NCI-H2227 treated with DMSO at 0.1 percent for 48 hours (cell line): ENCODE measurements at regions not wholly inside any gene's neighbourhood (a gene's known extent, or its start where the extent isn't known, plus 50 kb on each side); places are given as distances from the start of the nearest gene placed in this dataset.
"Not testable (repeated sequence)": the region's sequence is repeated elsewhere in the genome, so short reads cannot be mapped to it uniquely, and the experiment has no call there.

Experiments used
- DNase-seq: peaks from one replicate; lab custom pipeline; 2025; lab: John Stamatoyannopoulos, UW

GRCh38 chr14:53295372-53295771, 142.2 kb upstream of the DDHD1 start:
- DNase-seq: no peak

GRCh38 chr14:53286301-53286700, 133.2 kb upstream of the DDHD1 start:
- DNase-seq: no peak

DNA sequence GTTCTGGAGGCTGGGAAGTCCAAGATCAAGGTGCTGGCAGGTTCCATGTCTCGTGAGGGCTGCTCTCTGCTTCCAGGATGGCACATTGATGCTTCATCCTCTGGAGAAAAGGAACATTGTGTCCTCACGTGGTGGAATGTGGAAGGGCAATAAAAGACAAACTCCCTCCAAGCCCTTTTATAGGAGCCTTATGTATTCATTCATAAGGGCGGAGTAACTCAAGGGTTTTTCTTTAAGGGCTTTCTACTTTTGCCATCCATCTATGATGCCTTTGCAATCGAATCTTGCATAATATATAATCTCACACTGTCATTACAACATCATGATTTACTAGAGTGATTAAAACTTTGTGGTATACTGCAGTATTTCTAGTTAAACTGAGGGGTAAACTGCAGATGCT, 132.7 kb upstream of the DDHD1 start:
- DNase-seq: no peak

GRCh38 chr14:53285064-53285463, 131.9 kb upstream of the DDHD1 start:
- DNase-seq: no peak

DNA sequence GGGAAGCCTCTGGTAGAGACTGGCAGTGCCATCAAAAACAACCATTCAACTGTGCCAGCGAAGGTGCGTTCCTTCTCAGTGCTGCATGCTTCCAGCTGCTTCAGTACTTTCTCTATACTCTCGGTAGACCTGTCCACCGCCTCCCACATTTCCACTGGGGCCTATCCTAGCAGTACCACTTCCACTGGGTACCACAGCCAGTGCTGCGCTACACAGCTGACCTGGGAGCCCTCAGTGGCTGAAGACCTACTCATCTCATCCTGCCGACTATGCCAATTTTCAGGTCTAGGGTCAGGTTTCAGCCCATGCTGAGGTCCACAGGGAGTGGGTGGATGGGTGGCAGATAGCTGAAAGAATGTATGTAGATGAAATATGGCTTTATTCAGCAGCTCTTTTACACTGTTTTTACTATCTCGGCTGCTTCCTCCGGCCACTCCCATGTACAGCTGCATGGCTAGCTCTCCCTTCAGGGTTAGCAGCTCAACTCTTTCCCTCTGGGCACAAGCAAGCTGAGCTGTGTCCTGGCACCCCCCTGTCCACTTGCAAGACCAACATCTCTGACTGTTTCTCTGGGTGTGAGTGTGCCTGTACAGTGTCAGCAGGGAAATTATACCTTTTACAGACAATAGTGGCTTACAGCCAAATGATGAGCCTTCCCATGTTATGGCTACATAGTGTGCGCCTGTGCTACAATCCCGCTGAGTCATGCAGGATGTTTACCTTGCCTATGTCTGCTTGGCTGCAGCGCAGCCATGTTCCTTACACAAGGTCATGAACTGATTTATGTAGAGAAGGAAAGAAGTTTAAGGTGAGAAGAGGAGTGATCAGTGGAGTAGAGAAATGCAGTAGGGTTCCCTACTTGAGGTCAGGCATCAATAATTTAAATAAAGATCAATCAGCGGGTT, 125.7 kb upstream of the DDHD1 start:
- DNase-seq: no peak

DNA sequence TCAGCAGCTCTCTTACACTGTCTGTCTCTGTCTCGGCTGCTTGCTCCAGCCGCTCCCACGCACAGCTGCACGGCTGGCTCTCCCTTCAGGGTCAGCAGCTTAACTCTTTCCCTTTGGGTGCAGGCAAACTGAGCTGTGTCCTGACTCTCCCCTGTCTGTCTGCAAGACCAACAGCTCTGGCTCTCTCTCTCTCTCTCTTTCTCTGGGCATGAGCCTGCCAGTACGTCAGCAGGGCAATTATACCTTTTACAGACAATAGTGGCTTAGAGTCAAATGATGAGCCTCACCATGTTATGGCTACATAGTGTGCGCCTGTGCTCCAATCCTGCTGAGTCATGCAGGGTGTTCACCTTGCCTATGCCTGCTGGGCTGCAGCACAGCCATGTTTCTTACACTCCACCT, 120.5 kb upstream of the DDHD1 start:
- no peak for DNase-seq

DNA sequence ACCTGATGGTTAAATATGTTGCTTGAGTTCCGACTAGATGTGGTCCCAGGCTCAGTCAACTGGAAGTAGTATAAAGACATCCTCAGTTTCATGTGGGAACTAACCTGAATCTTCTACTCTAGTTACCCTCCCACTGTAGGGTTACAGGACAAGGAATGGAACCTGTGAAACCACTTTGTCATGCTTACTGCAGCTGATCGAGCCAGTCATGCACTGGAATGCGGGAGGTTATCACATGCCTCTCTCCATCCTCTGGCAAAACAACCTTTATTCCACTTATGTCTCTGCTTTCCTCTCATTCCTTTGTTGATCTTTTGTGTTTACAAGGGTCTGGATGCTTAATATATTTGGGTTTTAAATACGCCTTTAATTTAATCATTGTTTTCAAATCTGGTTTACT, 111.9 kb upstream of the DDHD1 start:
- no peak for DNase-seq

DNA sequence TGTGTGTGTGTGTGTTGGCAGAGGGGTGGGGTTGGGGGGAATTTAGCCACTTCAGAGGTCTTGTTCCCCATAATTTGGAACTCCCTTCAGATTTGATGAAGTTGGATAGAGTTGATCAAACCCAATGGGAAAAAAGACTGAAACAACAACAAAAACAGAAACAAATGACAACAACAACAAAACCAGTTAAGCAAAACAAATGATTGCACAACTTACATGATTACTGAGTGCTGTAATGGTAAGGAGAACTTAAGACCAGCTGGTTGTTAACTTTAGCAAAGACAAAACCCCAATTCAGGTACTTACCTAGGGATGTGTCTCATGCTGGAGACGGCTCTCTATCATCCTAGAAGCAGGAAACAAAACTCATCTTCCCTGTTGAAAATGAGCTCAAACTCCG, 107.8 kb upstream of the DDHD1 start:
- DNase-seq: no peak

DNA sequence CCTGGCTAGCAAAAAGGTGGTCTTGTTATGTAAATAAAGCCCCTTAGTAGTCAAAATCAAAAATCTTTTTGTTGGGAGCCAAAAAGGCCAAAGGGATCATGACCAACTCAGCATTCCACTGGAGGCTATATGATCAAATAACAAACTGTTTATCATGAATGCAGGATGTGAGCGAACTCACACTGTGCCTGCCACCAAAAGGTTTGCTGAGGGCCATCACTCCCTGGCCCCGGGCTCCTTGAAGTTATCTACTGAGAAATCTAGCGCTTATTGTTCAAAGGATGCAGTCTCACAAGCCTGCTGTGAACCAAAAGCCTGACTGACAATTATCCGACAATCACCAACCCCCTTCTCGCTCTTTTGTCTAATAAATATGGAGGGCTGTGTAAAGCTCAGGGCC, 107.2 kb upstream of the DDHD1 start:
- no peak for DNase-seq

DNA sequence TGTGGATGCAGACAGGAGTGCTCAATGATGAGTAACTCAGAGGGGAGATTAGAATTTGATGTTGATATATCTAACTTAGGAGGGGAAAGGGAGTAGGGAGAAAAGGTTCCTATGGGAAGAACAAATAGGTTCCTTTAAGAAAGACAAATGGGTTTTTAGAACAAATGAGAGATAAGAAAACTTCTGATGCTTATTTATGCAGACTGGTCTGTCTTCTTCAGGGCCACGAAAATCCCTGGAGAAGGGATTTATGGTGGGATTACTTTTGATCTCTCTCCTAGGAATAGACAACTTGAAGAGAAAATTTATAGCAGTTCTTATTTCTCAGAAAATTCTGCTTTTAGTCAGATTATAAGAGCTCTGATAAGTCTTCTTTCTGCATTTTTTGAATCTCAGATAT, 99.0 kb upstream of the DDHD1 start:
- DNase-seq: no peak

DNA sequence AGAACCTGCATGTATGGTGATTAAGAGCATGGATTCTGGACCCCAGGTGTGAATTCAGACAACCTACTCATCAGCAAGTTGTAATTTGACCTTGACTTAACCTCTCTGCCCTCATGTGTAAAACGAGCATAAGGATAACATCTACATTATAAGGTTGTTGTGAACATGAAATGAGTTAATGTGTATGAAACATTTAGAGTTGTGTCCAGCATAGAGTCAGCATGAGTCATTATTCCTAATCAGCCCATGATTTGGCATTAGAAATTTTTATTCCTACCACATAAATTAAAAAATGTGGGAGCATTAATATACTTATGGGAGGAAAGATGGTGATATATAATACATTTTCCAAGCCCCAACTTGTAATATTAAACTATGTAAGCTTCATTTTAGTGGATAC, 95.9 kb upstream of the DDHD1 start:
- DNase-seq: no peak

DNA sequence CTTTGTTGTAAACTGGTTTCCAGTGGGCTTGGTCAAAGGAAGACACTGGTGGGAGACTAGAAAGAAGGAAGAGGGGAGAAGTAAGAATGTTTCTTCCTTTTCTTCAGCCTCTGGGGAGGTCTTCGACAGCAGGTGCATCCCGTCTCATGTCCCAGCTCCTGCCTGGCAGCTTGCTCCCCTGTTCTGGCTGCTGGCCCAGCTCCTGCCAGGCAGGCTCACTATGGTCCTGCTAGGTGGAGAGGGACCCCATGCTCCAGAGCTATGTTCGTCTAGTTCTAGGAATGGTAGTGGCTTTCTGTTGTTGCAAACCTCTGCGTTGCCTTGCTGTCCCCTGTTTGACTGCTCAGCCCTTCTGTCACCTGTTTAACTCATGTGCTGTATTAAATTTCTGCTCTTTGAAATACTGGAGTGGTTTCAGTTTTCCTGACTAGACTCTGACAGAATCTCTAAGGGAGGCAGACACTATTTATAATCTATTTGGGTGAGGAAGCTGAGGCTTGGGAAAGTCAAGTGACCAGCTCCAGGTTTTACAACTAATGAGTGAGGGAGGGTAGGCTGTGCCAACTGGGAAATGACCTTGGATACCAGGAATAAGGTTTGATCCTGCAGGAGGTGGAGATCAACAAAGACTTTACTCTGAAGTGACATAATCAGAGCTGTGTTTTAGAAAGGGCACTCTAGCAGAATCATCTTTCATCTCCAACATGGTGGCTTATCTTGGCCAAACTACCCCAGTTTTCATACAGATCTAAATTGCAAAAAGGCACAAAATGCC, 94.7 kb upstream of the DDHD1 start:
- no peak for DNase-seq

GRCh38 chr14:53242898-53243297, 89.8 kb upstream of the DDHD1 start:
- not testable (repeated sequence) for DNase-seq

DNA sequence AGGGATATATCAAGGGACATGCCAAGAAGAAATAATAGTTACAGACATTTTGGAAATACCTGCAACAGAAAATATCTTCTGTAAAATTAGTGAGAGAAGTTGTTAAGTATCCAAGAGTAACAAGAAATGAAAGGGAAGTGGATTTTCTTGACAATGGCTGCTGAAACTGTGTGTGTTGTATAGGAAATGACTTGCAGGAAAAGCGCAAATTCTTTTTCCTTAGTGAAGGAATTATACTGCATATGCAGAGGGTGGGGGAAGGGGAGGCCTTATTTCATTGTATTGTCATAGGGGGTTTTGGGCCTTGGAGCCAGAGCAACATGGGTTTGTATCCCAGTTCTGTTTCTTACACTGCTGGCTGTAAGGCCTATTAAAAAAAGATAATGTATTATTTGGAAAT, 84.4 kb upstream of the DDHD1 start:
- no peak for DNase-seq

DNA sequence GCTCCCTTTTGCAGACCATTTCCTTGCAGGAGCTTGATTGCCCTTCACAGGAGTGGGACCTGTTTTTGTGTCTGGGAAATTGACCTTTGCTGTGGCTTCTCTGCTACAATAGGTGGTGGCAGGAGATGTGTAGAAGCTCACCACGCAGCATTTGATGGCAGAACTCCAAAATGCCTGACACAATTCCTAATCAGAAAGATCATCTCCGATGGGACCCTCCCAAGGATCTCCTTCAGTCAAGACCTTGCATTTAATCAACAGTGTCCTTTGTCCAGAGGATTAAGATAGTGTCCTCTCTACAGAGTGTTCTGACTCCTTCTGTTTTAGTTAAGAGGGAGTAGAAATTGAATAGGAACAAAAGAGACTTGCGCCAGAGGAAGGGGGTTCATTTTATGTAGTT, 83.6 kb upstream of the DDHD1 start:
- DNase-seq: no peak

DNA sequence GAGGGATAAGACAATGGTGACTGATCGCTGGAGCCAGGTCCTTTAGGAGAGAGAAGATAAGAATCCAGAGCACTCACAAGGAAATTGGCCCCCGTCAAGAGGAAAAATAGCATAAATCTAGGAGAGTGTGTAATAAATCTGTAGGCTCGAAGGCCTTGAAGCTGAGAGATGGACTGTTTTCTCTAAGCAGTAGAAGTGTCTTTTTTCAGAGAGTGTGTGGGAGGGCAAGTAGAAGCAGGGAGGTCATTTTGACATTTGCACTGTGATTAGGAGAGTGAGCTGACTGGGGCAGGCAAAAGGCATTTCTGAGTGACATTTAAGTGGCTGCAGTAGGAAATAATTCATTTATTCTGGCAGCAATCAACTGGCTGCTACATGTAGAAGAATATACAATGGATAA, 78.0 kb upstream of the DDHD1 start:
- no peak for DNase-seq

DNA sequence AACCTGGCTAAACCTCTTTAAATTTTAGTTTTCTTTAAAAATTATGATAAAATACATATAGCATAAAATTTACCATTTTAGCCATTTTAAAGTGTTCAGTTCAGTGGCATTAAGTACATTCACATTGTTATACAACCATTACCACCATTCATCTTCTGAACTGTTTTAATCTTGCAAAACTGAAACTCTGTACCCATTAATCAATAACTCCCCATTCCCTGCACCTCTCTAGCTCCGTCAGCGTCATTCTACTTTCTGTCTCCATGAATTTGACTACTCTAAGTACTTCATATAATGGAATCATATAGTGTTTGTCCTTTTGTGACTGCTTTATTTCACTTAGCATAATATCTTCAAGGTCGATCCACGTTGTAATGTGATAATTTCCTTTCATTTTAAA, 75.8 kb upstream of the DDHD1 start:
- DNase-seq: no peak

GRCh38 chr14:53227154-53227718, 74.1 kb upstream of the DDHD1 start:
- no peak for DNase-seq

- DNase-seq: no peak
These were observed 73.4 kb upstream of the DDHD1 start for GRCh38 chr14:53226553-53226952.

GRCh38 chr14:53220914-53221313, 67.8 kb upstream of the DDHD1 start:
- no peak for DNase-seq

DNA sequence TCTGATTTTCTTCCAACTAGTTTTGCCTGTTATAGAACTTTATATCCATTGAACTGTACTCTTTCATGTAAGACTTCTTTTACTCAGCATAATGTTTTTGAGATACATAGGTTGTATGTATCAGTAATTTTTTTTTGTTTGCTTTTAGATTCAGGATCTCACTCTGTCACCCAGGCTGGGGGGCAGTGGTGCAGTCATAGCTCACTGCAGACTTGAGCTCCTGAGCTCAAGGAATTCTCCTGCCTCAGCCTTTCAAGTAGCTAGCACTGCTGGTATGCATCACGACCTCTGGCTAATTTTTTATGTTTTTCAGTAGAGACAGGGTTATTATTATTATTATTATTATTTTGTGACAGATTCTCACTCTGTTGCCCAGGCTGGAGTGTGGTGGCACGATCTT, 65.0 kb upstream of the DDHD1 start:
- DNase-seq: no peak

DNA sequence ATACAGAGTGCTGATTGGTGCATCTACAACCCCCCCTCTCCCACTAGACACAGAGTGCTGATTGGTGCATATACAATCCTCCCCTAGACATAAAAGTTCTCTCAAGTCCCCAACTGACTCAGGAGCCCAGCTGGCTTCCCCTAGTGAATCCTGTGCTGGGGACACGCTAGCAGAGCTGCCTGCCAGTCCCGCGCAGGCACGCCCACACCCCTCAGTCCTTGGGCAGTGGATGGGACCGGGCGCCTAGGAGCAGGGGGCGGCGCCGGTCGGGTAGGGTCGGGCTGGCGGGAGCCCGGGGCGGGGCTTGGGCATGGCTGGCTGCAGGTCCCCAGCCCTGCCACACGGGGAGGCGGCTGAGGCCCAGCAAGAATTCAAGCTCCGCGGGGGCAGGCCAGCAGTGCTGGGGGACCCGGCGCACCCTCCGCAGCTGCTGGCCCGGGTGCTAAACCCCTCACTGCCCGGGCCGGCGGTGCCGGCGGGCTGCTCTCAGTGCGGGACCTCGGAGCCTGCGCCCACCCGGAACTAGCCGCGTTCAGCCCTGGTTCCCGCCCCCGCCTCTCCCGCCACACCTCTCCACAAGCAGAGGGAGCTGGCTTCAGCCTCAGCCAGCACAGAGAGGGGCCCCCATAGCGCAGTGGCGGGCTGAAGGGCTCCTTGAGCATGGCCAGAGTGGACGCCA, 64.3 kb upstream of the DDHD1 start:
- DNase-seq: peak; percentile 68

- not testable (repeated sequence) for DNase-seq
These were observed 63.8 kb upstream of the DDHD1 start for GRCh38 chr14:53216955-53217315.
